ENCODE measurements at regions not wholly inside any gene's neighbourhood (a gene's known extent, or its start where the extent isn't known, plus 50 kb on each side); places are given as distances from the start of the nearest gene placed in this dataset.

DNA sequence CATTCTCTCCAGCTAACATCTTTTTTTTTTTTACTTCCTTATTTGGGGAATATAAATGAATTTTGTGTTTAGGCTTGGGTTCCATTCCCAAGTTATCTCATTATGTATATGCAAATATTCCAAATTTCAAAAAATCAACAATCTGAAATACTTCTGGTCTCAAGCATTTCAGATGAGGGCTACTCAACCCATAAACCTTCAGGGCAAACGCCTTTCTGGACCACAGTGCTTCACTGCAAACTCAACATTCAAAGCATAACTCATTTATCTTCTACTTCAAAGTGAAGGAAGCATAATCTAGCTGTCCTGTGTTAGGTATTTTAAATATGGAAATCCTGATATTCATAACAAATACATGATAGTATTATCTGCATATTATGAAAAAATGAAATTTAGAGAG is 161.7 kb upstream of the PGR start:
- TF ChIP-seq CTCF (IDR thresholded peaks at IDR 0.05) (no peak), POLR2A (IDR thresholded peaks at IDR 0.05) (no peak)

All from adrenal gland (tissue), 5 donors.